HG03469 (cell line): ENCODE measurements at regions not wholly inside any gene's neighbourhood (a gene's known extent, or its start where the extent isn't known, plus 50 kb on each side); places are given as distances from the start of the nearest gene placed in this dataset.

ENCODE experiments used
- ATAC-seq: cut with Tn5 transposase; IDR thresholded peaks from one replicate; pipeline ENCODE4 v1.9.1; 2021; ENCODE audit warnings: mild to moderate bottlenecking, moderate library complexity, moderate number of reproducible peaks; ENCODE audit not compliant: unreplicated experiment

GRCh38 chr4:29521281-29521680 lies 1198.9 kb upstream of the PCDH7 start:
- ATAC-seq: no peak

DNA sequence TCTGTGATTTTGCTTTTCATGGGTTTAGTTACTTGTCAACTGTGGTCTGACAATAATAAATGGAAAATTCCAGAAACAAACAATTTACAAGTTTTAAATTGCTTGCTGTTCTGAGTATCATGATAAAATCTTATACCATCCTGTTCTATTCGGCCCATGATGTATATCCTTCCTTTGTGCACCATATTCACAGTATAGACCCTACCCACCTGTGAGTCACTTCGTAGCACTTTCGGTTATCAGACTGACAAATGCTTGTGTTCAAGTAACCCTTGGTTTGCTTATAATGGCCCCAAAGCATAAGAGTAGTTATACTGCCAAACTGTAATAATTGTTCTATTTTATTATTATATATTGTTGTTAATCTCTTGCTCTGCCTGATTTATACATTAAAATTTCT lies 1183.4 kb upstream of the PCDH7 start:
- ATAC-seq: no peak

DNA sequence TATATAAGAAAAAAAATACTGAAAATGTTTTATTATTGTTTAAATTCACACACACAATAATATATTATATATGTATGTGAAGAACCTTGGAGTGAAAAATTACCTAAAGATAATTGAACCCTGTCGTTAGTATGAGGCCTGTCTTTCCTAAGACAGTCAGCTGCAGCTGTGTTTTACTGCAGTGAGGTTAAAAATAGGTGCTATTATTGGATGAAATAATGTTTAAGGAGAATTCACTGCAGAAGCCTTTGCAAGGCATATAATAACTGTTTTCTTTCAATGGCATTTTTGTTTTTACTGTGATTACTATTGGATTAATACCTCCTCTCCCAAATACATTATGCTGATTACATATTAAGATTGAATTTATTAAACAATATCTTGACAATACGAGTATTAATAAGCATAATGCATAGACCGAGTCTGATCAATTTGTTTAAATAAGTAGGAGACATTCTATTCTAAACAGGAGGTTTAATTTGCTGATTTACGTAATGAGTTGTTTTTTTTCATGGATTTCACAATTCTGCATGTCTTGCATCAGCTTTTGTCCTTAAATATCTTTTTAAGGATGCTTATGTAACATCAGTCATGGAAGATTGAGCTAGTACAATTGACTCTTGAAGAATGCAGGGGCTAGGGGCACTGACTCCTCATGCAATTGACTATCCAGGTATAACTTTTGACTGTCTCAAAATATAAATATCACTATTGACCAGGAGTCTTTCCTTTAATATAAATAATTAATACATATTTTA lies 1181.1 kb upstream of the PCDH7 start:
- no peak for ATAC-seq

- ATAC-seq: no peak
These were observed 1179.6 kb upstream of the PCDH7 start for GRCh38 chr4:29540439-29541102.

DNA sequence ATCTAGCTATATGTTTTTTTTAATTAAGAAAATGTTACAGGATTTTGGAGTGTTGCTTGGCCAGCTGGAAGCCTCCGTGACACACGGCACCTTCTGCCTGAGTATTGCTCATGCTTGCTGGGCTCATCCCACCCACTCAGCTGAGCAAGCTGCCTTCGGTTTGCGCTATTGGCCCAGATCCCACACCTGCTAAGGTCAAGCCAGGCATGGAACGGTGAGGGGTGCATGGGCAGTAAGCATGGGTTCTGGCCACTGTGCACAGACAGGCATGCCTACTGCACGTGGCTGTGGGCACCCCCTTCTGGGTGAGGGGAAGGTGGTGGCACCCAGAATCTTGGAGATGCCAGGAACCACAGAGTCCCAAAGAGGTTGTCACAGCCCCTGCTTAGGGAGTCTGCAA lies 1178.4 kb upstream of the PCDH7 start:
- no peak for ATAC-seq

- no peak for ATAC-seq
These were observed 1170.8 kb upstream of the PCDH7 start for GRCh38 chr4:29549342-29549741.

- ATAC-seq: no peak
These were observed 1168.3 kb upstream of the PCDH7 start for GRCh38 chr4:29551821-29552220.

DNA sequence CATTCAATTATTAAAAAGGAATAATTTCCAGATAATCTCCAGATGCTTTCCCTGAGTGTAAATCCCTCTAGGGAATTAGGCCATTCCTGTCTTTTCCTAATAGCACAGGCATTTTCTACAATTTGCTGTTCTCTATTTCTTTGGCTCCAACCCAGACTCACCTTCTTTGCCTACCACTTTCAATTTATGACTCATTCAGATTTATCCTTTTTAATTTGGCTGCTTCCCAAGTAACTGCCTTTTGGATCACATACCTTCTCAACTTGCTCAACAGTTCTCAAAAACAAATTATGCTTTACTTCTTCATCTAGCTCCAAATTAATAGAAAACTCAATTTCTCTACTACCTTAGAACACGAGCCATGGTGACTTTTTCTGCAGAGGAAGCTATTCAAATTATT lies 1166.3 kb upstream of the PCDH7 start:
- no peak for ATAC-seq

DNA sequence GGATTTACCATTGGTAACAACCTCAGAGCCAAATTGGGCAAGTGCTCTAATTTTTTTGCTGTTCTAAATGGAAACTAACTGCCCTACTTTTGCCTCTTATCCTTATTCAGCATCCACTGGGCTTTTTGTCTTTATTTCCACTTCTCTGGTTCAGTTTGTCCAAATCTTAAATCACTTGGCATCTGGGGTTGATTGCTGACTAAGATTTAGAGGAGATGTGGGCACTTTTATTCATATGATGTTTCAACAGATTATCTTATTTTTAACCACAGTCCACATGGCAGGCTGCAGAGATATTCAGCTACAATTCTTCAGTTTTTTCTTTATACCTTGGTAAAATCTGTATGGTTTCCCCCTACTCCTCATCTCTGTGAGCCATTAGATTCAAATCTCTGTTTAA lies 1161.4 kb upstream of the PCDH7 start:
- ATAC-seq: no peak

GRCh38 chr4:29559286-29559685 lies 1160.9 kb upstream of the PCDH7 start:
- ATAC-seq: no peak

- ATAC-seq: no peak
These were observed 1159.7 kb upstream of the PCDH7 start for GRCh38 chr4:29560452-29560851.

DNA sequence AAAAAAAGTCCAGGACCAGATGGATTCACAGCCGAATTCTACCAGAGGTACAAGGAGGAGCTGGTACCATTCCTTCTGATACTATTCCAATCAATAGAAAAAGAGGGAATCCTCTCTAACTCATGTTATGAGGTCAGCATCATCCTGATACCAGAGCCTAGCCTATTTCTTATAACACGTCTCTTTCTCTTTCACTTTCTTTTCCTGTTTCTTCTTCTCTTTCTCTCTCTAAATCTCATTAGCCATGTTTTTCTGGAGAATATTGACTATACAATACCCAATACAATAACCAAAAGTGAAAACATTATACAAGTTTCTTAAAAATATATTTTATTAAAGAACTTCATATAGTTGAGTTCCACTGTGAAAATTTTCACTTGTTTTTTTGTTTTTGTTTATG lies 1154.9 kb upstream of the PCDH7 start:
- ATAC-seq: no peak

DNA sequence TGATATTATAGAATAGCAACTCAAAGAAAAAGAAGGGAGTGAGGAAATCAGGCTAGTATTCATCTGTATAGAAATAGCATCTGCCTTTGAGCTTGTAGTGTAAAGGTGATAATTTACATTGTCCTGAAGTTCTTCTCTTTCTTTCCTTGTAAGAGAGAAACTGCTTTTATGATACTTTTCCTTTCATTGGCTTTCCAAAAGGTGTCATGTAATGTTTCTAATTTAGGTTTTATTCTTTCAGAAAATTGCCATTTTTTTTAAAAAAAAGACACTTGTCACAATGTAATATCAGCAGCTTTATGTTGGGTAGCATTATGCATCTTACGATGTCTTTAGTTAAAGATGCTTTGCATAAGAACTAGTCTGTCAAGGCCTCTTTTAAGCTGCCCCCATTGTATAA lies 1153.8 kb upstream of the PCDH7 start:
- ATAC-seq: no peak

DNA sequence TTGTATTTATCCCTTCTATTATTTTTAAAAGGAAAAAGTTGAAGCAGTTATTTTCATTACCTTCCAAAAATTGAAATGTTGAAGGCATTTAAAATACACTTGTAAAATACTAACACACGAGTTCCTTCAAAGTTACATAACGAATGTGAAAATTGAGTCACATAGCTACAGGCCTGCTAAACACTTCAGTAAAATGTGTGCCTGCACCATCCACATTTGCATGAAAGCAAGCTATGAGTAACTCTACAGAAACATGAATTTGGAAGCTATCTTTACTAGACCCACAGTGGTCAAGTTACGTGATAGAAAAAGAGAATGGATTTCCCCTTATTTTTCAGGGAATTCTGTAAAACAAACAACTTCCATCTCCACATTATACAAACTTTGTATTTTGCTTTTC lies 1148.8 kb upstream of the PCDH7 start:
- ATAC-seq: no peak

DNA sequence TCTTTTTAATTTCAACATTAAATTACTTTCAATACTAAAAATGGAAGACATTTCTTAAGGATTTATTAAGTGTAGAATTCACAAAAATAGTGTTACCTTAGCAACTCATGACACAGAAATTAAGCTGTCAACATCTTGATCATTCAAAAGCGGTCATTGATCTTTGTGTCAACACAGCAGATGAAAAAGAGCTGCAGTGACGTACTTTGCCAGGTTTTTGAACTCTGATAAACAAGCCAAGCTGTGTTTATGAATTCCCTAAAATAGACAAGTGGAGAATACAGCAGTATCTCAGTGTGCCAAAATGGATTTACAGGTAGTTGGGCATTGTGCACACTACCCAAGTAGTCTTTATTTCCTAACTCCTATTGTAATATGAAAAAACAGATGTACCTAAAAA lies 1141.8 kb upstream of the PCDH7 start:
- no peak for ATAC-seq

DNA sequence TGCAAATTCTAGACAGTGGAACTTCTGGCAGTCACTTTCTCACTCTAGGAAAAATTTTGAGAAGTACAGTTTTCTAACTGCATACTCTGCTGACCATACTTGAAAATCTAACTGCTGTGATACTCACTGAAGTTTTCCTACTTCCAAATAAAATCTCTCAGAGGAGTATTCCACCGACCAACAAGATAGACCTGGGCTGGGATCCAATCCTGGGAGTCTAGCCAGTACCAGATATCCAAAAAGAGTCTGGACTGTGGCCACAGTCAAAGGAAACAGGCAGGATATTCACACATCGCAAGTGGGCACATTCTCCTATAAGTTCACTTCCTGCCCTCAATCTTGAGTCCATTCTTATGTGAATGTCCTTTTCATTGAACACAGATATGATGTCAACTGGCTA lies 1138.7 kb upstream of the PCDH7 start:
- ATAC-seq: no peak

DNA sequence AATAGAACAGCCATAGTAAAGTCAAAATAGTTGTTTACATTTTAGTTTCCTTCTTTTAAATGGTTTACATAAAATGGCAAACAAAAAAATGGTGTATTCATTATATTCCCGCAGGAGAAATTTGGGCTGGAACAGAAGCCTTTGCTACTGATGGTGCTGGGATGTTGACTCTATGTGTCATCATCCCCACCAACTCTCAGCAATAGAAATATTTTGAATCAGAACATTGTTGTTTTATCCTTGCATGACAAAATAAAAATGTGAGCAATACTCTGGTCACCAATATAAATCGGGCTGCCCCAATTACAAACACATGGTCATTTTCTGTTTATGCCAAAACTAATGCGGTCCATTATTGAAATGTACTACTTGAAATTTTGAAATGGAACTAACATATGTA lies 1131.6 kb upstream of the PCDH7 start:
- no peak for ATAC-seq

- ATAC-seq: no peak
These were observed 1123.9 kb upstream of the PCDH7 start for GRCh38 chr4:29596228-29596627.

DNA sequence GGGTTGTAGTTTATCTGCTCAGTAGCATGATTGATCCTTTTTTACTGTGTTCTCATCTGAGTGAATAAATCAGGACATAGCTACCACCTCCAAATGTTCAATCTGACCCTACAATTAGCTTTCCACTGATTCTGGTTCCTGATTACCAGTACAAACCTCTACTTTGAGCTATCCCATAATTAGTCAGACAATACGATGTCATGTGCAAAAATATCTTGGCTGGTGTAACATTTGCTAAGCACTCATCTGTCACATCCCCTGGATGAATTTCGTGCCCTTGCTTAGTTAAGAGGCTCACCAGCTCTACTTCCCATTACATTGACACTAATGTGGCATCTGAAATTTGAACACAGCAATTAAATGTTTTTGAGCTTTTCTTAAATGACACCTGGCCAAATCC lies 1101.0 kb upstream of the PCDH7 start:
- no peak for ATAC-seq

DNA sequence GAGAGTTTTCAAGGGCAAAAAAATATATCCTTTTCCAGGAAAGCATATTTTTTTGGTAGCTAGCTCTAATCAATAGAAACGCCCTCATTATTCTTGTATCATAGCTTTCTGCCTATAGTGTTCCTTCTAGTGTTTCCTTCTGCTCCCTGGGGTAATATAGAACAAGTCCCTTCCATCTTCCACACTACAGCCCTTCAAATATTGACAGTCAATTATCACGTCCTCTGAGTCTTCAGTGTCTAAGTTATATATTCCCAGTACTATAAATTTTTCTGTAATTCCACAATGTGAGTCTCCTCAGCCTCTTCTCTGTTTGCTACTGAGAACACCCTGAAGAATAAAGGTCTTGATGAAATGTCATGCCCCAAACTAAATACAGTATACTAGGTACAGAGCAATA lies 1088.0 kb upstream of the PCDH7 start:
- ATAC-seq: no peak

DNA sequence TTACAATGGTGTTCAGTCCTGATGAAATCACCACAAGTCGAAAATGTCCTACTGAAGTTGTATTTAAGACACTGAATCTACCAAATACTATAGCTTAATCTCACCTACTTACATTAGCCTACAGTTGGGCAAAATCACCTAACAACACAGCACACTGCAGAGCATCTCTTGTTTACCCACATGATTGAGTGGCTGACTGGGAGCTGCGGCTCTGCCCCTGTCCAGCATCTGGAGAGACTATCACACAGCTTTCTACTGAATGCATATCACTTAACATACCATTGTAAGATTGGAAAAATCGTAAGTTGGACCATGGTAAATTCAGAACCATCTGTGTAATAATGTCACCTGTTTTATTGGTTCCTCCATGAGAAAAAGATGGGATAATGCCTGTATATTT lies 1083.2 kb upstream of the PCDH7 start:
- no peak for ATAC-seq

GRCh38 chr4:29653221-29653620 lies 1066.9 kb upstream of the PCDH7 start:
- no peak for ATAC-seq

DNA sequence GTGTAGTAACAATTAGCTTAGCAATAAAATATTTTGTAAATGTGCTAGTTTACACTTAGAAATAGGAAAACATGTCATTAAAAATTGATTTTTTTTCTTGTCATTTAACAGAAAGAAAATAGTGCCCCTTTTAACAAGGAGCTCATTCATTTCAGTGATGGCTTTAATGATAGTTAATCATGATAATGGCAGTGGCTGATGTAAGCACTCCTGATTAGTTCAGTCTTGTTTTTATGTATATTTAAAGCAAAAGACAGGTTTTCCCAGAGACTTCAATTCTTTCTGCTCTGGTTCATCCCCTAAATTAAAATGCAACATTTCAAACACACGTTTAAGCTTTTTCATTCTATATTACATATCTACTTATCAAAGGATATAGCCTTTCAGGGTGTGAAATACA lies 1039.5 kb upstream of the PCDH7 start:
- no peak for ATAC-seq
